ENCODE measurements at regions not wholly inside any gene's neighbourhood (a gene's known extent, or its start where the extent isn't known, plus 50 kb on each side); places are given as distances from the start of the nearest gene placed in this dataset.

DNA sequence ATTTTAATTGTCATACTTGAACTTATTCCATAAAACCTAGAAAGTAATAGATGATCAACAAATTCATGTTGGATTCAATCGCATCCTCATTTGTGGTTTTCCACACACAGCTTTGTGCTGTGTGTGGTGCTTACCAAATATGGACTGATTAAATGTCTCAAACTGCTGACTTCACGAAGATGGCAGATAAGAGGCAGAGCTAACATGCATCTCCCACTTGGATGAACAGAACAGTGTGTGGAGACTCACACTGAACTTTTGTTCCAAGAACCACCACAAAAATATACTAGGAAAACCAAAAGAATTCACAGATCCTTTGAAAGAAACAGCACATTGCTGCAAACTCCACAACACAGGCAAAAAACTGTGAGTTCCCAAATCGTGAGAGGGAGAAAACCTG lies 603.7 kb downstream of the TENT5A start:
- TF ChIP-seq, protein P1, sequence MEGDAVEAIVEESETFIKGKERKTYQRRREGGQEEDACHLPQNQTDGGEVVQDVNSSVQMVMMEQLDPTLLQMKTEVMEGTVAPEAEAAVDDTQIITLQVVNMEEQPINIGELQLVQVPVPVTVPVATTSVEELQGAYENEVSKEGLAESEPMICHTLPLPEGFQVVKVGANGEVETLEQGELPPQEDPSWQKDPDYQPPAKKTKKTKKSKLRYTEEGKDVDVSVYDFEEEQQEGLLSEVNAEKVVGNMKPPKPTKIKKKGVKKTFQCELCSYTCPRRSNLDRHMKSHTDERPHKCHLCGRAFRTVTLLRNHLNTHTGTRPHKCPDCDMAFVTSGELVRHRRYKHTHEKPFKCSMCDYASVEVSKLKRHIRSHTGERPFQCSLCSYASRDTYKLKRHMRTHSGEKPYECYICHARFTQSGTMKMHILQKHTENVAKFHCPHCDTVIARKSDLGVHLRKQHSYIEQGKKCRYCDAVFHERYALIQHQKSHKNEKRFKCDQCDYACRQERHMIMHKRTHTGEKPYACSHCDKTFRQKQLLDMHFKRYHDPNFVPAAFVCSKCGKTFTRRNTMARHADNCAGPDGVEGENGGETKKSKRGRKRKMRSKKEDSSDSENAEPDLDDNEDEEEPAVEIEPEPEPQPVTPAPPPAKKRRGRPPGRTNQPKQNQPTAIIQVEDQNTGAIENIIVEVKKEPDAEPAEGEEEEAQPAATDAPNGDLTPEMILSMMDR (IDR thresholded peaks at IDR 0.05): no peak
- TF ChIP-seq POLR2A (IDR thresholded peaks at IDR 0.05): no peak
